Panc1 (cell line): ENCODE measurements at regions not wholly inside any gene's neighbourhood (a gene's known extent, or its start where the extent isn't known, plus 50 kb on each side); places are given as distances from the start of the nearest gene placed in this dataset.
"Not testable (repeated sequence)": the region's sequence is repeated elsewhere in the genome, so short reads cannot be mapped to it uniquely, and the experiment has no call there.

Source experiments
- CTCF ChIP-seq: fragments of 450-650 bp; IDR thresholded peaks from 2 replicates; pipeline ENCODE4 v1.5.1; 2017; ENCODE audit warnings: mild to moderate bottlenecking
- POLR2AphosphoS5 ChIP-seq: IDR thresholded peaks from 2 replicates; pipeline ENCODE4 v1.6.1; 2012; ENCODE audit warnings: mild to moderate bottlenecking, low read depth, low read length, moderate library complexity
- SIN3A ChIP-seq: IDR thresholded peaks from 2 replicates; pipeline ENCODE4 v1.6.1; 2012; ENCODE audit warnings: low read depth, mild to moderate bottlenecking, low read length, moderate library complexity, borderline replicate concordance; ENCODE audit not compliant: insufficient read depth

GRCh38 chr16:22572331-22573224, 61.9 kb downstream of the NPIPB5 start:
- TF ChIP-seq CTCF, SIN3A, POLR2AphosphoS5: not testable (repeated sequence)
